Gastroesophageal sphincter (tissue), 3 donors: ENCODE measurements at regions not wholly inside any gene's neighbourhood (a gene's known extent, or its start where the extent isn't known, plus 50 kb on each side); places are given as distances from the start of the nearest gene placed in this dataset.

Experiments used
- CTCF ChIP-seq, 4 experiments: fragments of 200-600 bp in 2 of 4; fragments of 450-650 bp in 2 of 4; sonication (generic) in 1 of 4; IDR thresholded peaks; one replicate each; pipeline ENCODE4 v1.5.1; 2017 to 2019; ENCODE audit warnings: antibody characterized with exemption in 4 of 4, mild to moderate bottlenecking in 2 of 4, moderate library complexity in 2 of 4
- POLR2A ChIP-seq, 2 donors: fragments of 450-650 bp; IDR thresholded peaks; one replicate each; pipeline ENCODE4 v1.6.1; 2017; ENCODE audit warnings: antibody characterized with exemption in 2 of 2, mild to moderate bottlenecking in 2 of 2, moderate library complexity in 1 of 2

- TF ChIP-seq CTCF (IDR thresholded peaks at IDR 0.05), result no peak
- TF ChIP-seq POLR2A (IDR thresholded peaks at IDR 0.05), result no peak
Observed at GRCh38 chr10:4519658-4520402, 306.2 kb upstream of the AKR1E2 start.
